PC-3 (cell line): ENCODE measurements at regions not wholly inside any gene's neighbourhood (a gene's known extent, or its start where the extent isn't known, plus 50 kb on each side); places are given as distances from the start of the nearest gene placed in this dataset.

Experiments used
- EZH2 ChIP-seq: fragments of 300-600 bp; sonication (generic); IDR thresholded peaks from one replicate; pipeline ENCODE4 v1.6.1; 2017; ENCODE audit warnings: antibody characterized with exemption, mild to moderate bottlenecking, low read length; ENCODE audit not compliant: unreplicated experiment
- EZH2phosphoT487 ChIP-seq: fragments of 300-600 bp; sonication (generic); IDR thresholded peaks from 2 replicates; pipeline ENCODE4 v1.6.1; 2018; ENCODE audit warnings: mild to moderate bottlenecking, antibody characterized with exemption, low read length, borderline replicate concordance
- TF ChIP-seq, protein P1 (sequence below): fragments of 300-600 bp; sonication (generic); conservative IDR thresholded peaks from 2 replicates; pipeline ENCODE4 v1.5.1; 2017; ENCODE audit warnings: antibody characterized with exemption, low read depth, mild to moderate bottlenecking, low read length

DNA sequence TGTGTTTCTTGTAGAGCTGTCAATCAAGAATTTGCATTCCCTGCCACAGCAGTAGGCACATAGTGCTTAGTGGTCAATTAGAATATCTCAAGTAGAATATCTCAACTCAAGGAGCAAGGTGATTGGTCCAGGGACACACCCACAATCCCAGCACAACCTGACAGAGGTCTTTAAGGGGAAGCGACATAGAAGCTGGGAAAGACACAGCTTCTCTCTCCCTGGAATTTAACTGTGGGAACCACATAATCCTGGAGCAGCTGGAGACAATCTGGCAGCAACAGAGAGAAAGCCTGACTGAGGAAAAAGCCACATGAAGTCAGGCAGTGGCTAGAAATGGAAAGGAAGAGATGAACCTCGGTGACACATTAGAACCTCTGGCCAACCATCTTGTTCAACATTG lies 85.7 kb upstream of the LMO3 start:
- TF ChIP-seq, protein P1, sequence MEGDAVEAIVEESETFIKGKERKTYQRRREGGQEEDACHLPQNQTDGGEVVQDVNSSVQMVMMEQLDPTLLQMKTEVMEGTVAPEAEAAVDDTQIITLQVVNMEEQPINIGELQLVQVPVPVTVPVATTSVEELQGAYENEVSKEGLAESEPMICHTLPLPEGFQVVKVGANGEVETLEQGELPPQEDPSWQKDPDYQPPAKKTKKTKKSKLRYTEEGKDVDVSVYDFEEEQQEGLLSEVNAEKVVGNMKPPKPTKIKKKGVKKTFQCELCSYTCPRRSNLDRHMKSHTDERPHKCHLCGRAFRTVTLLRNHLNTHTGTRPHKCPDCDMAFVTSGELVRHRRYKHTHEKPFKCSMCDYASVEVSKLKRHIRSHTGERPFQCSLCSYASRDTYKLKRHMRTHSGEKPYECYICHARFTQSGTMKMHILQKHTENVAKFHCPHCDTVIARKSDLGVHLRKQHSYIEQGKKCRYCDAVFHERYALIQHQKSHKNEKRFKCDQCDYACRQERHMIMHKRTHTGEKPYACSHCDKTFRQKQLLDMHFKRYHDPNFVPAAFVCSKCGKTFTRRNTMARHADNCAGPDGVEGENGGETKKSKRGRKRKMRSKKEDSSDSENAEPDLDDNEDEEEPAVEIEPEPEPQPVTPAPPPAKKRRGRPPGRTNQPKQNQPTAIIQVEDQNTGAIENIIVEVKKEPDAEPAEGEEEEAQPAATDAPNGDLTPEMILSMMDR, result no peak
- TF ChIP-seq EZH2phosphoT487 (no peak), EZH2 (no peak)
